Thymus (tissue), 11 donors: ENCODE measurements at regions not wholly inside any gene's neighbourhood (a gene's known extent, or its start where the extent isn't known, plus 50 kb on each side); places are given as distances from the start of the nearest gene placed in this dataset.

Experiments used
- DNase-seq, 9 donors: peaks; one replicate each; pipeline ENCODE4 v3.0.0-alpha.2; 2013; ENCODE audit warnings: low spot score in 9 of 9, low read depth in 6 of 9, missing footprints in 1 of 9
- H3K27ac ChIP-seq, 2 donors: one replicate each; pipeline ENCODE4 v1.5.1; 2013; ENCODE audit warnings: control low read depth in 1 of 2, low read depth in 1 of 2, low read length in 1 of 2, mild to moderate bottlenecking in 1 of 2, moderate library complexity in 1 of 2
- H3K27me3 ChIP-seq, 2 donors: one replicate each; pipeline ENCODE4 v1.5.1; 2013; ENCODE audit warnings: low read length in 1 of 2; ENCODE audit not compliant: control insufficient read depth in 2 of 2, insufficient read depth in 1 of 2
- H3K36me3 ChIP-seq, 2 donors: one replicate each; pipeline ENCODE4 v1.5.1; 2013; ENCODE audit warnings: low read length in 1 of 2, mild to moderate bottlenecking in 1 of 2, moderate library complexity in 1 of 2; ENCODE audit not compliant: control insufficient read depth in 2 of 2, insufficient read depth in 2 of 2
- H3K4me1 ChIP-seq, 2 donors: one replicate each; pipeline ENCODE4 v1.5.1; 2013; ENCODE audit warnings: low read length in 2 of 2; ENCODE audit not compliant: control insufficient read depth in 2 of 2, insufficient read depth in 2 of 2
- H3K4me3 ChIP-seq, 2 donors: one replicate each; pipeline ENCODE4 v1.5.1; 2013; ENCODE audit warnings: low read length in 2 of 2, control low read depth in 1 of 2, mild to moderate bottlenecking in 1 of 2
- H3K9me3 ChIP-seq, 2 donors: one replicate each; pipeline ENCODE4 v1.5.1; 2013; ENCODE audit warnings: low read length in 1 of 2, mild to moderate bottlenecking in 1 of 2; ENCODE audit not compliant: control insufficient read depth in 2 of 2, insufficient read depth in 1 of 2
- WGBS: extraction: QIAGEN DNeasy Blood & Tissue Kit; methylation state at CpG from one replicate; pipeline ENCODE4 v1.1.7; 2013; 5-methylcytosine and 5-hydroxymethylcytosine counted together
- donor health status: healthy.

GRCh38 chr15:97406841-97407240 lies 553.7 kb upstream of the ARRDC4 start:
- WGBS: 73% methylated on average over 2 of the region's 2 CpGs

GRCh38 chr15:97410897-97411575 lies 549.5 kb upstream of the ARRDC4 start:
- 74% methylated on average over 5 of the region's 5 CpGs for WGBS
- Histone ChIP-seq H3K4me3 (no peak overlapping the region), H3K27ac (no peak overlapping the region), H3K27me3 (no peaks in the 10 kb centered on the region), H3K9me3 (no peaks in the 10 kb centered on the region), H3K4me1 (no peaks in the 10 kb centered on the region), H3K36me3 (no peaks in the 10 kb centered on the region)
- no peak for DNase-seq

More at GRCh38 chr15:97406841-97407240, 553.7 kb upstream of the ARRDC4 start:
- Histone ChIP-seq H3K27me3 (no peaks in the 10 kb centered on the region), H3K4me1 (no peaks in the 10 kb centered on the region), H3K27ac (no peak overlapping the region), H3K9me3 (no peaks in the 10 kb centered on the region), H3K36me3 (no peaks in the 10 kb centered on the region), H3K4me3 (no peak overlapping the region)
- no peak for DNase-seq

- no peaks in the 10 kb centered on the region for H3K27me3 ChIP-seq
- 92% methylated on average over 1 of the region's 1 CpG for WGBS
Observed at GRCh38 chr15:97420130-97420529, 540.4 kb upstream of the ARRDC4 start.

DNA sequence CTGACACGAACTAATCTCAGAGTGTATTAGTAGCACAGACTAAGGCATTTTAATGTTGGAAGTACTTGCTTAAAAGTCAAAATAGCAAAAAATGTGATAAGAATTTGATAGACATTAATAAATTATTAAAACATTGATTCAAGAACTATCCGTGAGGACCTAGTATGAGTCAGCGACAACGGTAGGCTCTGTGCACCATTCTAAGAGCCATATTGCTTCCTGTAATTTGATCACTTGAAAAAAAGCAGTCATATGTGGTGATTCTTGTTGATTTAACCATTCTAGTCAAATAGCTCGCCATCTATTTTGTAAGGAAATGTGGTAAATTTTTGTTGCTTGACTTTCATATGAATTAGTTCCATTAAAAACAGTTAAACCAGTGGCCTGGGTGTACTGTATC lies 534.9 kb upstream of the ARRDC4 start:
- no peaks in the 10 kb centered on the region for H3K4me1 ChIP-seq
- no peak for DNase-seq
- WGBS: 88% methylated on average over 5 of the region's 5 CpGs
- H3K36me3 ChIP-seq: no peaks in the 10 kb centered on the region
- H3K27me3 ChIP-seq: no peaks in the 10 kb centered on the region
- no peak overlapping the region for H3K27ac ChIP-seq
- no peak overlapping the region for H3K4me3 ChIP-seq
- no peaks in the 10 kb centered on the region for H3K9me3 ChIP-seq

More at GRCh38 chr15:97420130-97420529, 540.4 kb upstream of the ARRDC4 start:
- DNase-seq: no peak
- Histone ChIP-seq H3K4me1 (no peaks in the 10 kb centered on the region), H3K4me3 (no peak overlapping the region), H3K9me3 (peaks cover 0 to 3% of the 10 kb centered on the region in 2 donors), H3K36me3 (no peaks in the 10 kb centered on the region), H3K27ac (no peak overlapping the region)

GRCh38 chr15:97443101-97443500 lies 517.4 kb upstream of the ARRDC4 start:
- DNase-seq: no peak
- no peaks in the 10 kb centered on the region for H3K27me3 ChIP-seq
- no peak overlapping the region for H3K27ac ChIP-seq
- H3K4me3 ChIP-seq: no peak overlapping the region
- no peaks in the 10 kb centered on the region for H3K36me3 ChIP-seq
- H3K9me3 ChIP-seq: no peaks in the 10 kb centered on the region
- 84% methylated on average over 1 of the region's 1 CpG for WGBS
- H3K4me1 ChIP-seq: no peaks in the 10 kb centered on the region

GRCh38 chr15:97446138-97446537 lies 514.4 kb upstream of the ARRDC4 start:
- Histone ChIP-seq H3K4me1 (no peaks in the 10 kb centered on the region), H3K9me3 (peaks cover 0 to 2% of the 10 kb centered on the region in 2 donors), H3K27me3 (no peaks in the 10 kb centered on the region), H3K36me3 (no peaks in the 10 kb centered on the region), H3K27ac (no peak overlapping the region), H3K4me3 (no peak overlapping the region)
- DNase-seq: no peak
- WGBS: 86% methylated on average over 3 of the region's 3 CpGs

- no peaks in the 10 kb centered on the region for H3K4me1 ChIP-seq
- no peaks in the 10 kb centered on the region for H3K9me3 ChIP-seq
- H3K36me3 ChIP-seq: no peaks in the 10 kb centered on the region
- 91% methylated on average over 7 of the region's 7 CpGs for WGBS
- DNase-seq: no peak
- H3K27me3 ChIP-seq: no peaks in the 10 kb centered on the region
- no peak overlapping the region for H3K4me3 ChIP-seq
- no peak overlapping the region for H3K27ac ChIP-seq
Observed at GRCh38 chr15:97456521-97457202, 503.8 kb upstream of the ARRDC4 start.

GRCh38 chr15:97457203-97457847 lies 503.2 kb upstream of the ARRDC4 start:
- Histone ChIP-seq H3K4me3 (no peak overlapping the region), H3K27ac (no peak overlapping the region), H3K27me3 (no peaks in the 10 kb centered on the region), H3K9me3 (no peaks in the 10 kb centered on the region), H3K4me1 (no peaks in the 10 kb centered on the region), H3K36me3 (no peaks in the 10 kb centered on the region)
- WGBS: 83% methylated on average over 3 of the region's 3 CpGs
- DNase-seq: no peak

DNA sequence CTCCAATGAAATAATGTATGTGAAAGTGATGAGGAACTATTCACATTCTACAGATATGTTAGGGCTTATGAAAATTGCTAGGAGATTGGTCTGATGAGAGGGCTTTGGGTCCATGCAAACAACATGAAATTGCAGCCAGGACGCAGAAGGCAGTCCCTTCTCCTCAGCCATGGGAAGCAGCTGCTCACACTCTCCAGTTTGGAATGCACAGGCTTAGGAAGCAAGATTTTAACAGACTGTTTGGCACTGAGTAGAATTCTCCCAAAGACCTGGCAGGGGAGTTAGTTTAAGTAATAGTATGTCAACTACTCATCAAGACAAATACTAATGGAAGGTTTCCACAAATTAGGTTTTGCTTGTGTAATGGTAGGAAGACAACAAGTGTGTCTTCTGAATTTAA lies 500.7 kb upstream of the ARRDC4 start:
- no peak for DNase-seq
- Histone ChIP-seq H3K36me3 (no peaks in the 10 kb centered on the region), H3K27ac (no peak overlapping the region), H3K4me3 (no peak overlapping the region), H3K9me3 (no peaks in the 10 kb centered on the region), H3K27me3 (no peaks in the 10 kb centered on the region), H3K4me1 (no peaks in the 10 kb centered on the region)
- WGBS: 86% methylated on average over 1 of the region's 1 CpG
